Activated CD4-positive, CD25-positive, alpha-beta regulatory T cell treated with anti-CD3 and anti-CD28 coated beads, Interleukin-2, amount 50 U/mL, for 16 hours (primary cell): ENCODE measurements at regions not wholly inside any gene's neighbourhood (a gene's known extent, or its start where the extent isn't known, plus 50 kb on each side); places are given as distances from the start of the nearest gene placed in this dataset.
"Not testable (repeated sequence)": the region's sequence is repeated elsewhere in the genome, so short reads cannot be mapped to it uniquely, and the experiment has no call there.

Source experiments
- DNase-seq: peaks from one replicate; pipeline ENCODE4 v3.0.0-alpha.2; 2020; ENCODE audit warnings: low read depth, low spot score

DNA sequence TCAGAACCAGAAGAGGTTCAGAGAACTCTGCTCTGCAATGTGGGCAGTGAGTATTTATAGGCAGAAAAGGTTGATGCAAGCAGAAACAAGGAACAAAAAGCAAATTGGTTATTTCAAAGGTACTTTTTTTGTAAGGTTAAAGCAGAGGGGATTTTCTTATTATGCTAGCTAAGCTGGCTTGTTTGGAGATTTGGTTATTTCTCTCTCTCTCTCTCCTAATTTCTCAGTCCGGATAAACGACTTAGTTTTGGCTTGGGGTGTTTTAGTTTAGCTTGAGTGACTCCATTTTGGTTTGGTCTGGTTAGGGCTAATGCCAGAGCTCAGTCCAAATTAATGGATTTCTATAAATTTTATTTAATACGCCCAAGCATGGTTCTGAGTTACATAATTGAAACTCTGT, 566.8 kb downstream of the SH2D4B start:
- no peak for DNase-seq

DNA sequence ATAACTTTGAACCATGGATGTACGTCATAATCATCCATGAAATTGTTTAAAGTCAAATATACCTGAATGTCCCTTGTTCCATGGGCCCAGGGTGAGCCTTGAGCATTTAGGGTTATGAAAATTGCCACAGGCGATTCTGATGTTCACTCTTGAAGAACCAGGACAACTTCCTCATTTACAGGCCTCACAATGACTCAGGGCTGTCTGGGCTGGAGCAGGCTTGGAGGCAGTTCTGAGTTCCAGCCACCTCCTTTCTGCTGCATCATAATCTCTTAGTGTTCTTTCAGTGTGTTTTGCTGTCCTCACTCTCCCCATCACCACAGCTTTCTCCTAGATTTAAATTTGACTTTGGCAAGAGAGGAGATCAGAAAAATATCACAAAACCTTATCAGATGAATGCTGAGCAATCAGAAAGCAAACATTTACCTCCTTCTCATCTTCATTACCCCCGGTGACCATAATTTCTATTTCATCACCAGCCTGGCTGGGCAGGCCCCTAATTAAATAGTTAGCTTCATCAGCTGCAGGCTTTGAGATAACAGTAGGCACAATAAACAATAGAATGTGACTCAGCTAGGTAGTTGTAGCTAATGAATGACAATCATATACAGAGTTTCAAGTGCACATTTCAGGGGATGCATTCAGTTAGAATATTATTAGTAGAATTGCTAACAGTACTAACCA, 571.0 kb downstream of the SH2D4B start:
- DNase-seq, result no peak

DNA sequence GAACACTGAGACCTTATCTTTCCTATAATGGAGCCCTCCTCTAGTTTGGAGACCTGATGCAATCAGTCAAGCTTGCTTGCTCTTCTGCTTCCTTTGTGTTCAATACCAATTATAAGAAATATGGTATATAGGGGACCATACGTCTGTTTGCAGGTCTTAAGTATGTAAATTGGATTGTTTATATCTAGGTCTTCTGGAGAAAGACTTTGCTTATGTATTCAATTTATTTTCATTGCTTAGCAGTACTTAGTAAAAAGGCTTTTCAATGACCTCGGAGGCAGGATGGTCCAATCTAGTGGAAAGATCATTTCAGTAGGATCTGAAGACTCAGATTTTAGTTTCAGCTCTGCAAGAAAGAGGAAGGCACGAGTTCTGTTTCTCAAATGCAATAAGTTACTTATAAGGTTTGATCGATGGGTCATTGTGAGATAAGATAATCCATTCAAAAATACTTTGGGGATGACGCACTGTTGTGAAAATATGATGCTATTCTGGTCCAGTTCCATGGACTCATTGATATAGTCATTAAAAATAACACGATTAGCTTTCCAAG, 571.6 kb downstream of the SH2D4B start:
- no peak for DNase-seq

DNA sequence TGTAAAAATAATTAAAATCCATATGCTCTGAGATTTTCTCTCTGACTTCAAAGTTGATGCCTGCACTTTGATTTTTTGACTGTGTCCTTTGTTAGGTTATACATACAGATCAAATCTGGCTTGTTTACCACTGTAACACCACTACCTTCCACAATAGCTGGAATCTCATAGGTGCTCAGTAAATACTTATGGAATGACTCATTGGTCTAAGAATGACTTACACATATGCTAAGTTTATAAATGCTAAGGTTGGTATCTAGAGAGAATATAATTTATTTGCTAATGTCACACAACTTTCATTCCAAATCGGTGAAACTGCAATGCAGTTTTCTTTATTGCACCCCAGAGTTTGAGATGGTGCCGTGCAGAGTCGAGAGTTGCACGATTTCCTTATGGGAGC, 578.5 kb downstream of the SH2D4B start:
- DNase-seq, result no peak

DNA sequence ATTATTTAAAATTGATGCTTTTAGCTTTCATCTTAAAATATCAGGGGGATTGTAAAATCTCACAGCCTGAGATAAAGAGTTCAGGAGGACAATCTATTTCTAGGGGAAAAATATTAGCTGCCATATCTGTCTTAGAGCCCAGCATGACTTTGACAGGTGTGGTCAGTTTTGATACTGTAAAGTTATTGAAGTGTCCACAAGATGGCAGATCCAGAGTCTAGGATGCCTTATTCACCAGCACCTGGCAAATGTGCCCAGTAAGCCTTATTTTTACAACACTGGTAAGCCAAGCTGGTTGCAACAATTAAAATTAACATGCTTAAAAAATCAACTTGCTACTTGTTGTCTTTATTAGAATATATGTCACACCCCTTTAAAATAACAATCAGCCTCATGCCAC, 579.3 kb downstream of the SH2D4B start:
- DNase-seq, result no peak

DNA sequence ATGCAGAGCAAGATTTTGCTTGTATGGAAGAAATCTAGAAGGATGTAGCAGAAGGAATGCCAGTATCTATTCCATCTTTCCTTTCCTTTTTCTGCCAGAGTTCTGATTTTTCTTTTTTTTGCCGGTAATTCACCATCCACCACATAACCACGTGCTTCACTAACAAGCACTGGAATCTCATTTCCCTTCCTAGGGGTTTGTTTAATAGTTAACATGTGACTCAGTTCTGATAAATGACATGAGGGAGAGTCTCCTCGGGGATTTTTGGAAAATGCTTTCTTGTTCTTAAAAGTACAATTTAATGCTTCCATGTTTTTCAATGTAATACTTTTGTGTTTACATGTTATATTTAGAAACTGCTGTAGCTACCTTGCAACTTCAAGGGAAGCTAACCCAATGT, 590.2 kb downstream of the SH2D4B start:
- no peak for DNase-seq

DNA sequence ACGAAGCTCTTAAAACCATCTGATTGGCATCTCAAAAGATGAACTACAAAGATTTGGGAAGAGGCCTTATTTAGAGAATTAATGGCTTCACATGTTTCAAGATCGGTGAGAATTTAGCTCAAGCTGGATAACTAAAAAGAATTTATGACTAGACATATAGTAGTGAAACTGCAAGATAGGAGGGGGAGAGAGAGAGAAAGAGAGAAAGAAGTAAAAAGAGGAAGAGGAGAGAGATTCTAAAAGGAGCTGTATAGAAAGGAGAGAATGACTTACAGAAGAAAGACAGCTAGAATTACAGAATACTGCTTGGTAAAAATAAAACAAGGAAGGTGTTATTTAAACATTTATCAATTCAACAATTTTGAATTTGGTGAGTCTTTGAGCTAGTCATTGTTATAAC, 592.3 kb downstream of the SH2D4B start:
- DNase-seq, result no peak

DNA sequence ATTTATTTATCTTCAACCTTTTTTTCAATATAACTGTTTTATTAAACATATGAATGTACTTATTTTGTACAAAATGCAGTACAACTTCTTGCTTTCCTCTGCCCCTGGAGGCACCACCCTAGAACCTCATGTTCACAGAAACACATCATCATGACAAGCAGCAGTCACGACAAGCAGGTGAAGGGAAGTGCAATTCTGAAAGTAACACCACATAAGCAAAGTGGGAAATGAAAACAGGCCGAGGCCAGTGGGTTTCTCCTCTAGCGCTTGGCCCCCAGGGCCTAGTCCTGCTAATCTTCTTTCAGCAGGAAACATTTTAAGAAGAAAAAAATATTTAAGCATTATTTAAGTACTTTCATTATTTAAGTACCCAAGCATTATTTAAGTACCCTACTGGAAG, 598.1 kb downstream of the SH2D4B start:
- DNase-seq, result no peak

DNA sequence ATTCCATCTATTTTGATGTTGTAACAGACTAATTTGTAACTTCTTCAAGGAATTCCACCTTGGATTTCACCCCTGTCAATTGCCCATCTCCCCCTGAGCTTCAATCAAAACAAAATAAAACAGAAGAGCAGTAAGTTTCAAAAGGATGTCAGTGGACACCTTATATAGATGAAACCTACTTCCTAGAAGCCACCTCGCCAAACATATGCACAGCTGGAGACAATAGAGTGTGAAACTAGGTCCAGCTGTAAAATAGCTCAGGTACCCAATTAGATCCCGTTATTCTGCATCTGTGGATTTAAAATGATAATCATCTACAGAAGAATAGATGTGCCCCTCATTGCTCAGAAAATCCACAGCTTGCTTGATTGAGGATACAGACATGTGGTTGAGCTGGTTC, 598.6 kb downstream of the SH2D4B start:
- DNase-seq, result no peak

DNA sequence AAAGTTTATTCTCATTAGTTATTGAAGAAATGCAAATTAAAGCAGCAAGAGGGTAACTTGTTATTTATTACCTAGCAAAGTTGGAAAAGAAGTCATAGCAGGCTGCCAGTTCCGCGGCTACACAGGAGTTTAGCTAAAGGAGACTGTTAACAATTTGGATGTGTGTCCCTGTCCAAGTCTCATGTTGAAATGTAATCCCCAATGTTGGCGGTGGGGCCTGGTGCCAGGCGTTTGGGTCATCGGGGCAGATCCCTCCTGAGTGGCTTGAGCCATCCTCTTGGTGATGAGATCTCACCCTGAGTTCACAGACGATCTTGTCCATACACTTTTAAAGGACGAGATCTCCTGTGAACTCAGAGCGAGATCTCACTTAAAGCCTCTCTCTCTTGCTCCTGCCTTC, 608.3 kb downstream of the SH2D4B start:
- DNase-seq, result no peak

DNA sequence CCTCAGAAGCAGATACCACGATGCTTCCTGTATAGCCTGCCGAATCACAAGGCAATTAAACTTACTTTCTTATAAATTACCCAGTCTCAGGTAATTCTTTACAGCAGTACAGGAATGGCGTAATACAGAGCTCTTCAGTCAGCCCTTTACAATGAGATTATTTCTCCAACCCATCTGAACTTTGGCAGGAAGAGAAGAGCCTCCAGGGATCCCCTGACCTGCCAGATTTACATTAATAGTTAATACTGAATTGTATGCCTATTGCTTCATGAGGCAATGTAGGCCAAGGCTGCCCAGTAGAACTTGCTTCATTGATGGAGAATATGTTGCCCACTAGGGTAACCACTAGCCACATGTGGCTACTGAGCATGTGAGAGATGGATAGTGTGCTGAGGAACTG, 608.7 kb downstream of the SH2D4B start:
- DNase-seq, result no peak

DNA sequence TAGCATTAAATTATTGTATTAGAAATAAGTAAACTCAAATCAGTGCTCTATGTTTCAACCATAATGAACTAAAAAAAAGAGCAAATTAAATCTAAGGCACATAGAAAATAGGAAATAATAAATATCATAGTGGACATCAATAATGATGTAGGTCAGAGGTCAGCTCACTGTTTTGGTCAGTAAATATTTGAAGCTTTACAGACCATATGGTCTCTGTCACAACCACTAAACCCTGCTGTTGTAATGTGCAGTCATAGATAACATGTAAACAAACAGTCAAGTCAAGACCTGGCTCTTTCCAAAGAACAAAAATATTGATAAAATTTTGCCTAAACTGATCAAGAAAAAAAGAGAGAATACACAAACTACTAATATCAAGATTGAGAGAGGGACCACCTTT, 615.0 kb downstream of the SH2D4B start:
- no peak for DNase-seq

DNA sequence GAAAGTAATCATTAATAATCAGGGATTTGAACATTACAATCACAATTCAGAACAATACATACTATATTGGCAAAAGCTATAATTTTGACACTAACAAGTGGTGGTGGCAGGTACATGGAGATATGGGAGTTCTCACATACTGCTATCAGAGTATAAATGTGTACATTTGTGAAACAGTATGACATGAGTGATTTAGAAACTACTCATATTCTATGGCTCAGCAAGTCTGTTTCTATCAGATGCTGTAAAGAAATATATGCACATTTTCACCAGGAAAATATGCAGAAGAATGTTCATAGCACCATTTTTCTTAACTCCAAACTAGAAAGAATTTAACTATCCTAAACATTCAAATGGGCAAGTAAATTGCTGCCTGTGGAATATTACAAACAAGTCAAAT, 620.0 kb downstream of the SH2D4B start:
- DNase-seq, result no peak

DNA sequence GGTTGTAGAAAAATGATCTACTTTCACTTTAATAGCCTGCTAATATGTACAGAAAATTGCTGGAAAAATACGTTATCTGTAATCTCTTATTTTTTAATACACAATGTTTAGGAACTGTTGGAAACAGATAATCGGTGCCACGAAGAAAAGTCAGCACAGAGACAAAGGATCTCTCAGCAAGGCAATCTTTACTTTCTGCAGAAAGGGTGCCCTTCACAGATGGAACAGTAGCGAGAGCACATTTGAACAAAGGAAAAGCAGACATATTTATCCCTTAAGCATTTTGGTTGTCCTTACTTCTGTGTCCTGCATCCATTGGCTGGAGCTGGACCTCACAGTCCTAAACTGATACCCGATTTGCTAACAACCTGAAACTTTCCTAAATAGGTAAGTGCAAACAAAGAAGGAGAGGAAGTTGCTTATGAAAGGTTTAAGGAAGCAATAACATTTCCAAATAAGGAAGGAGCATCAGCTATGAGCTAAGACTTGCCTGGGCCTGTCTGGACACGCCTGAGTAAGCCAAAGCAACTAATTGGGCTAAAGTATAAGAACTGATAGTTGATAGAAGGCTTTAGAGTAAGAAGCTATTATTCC, 640.0 kb downstream of the SH2D4B start:
- DNase-seq, result no peak

DNA sequence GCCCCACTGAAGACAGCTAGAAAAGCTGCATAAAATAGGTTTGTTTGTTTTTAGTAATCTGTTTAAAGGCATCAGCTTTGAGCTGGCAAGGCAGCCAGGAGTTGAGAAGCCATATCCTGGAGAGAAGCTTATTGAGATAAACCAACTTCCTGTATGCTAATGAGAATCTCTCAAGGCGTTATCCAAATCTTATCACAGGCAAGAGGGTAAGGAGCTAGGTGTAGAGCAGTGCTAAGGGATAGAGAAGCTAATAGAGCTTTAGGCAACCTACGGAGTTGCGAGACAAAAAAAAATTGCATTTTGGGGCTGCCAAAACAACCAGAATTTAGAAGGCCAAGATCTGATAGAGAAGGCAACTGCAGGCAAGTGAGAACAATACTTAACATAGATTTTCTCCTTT, 641.6 kb downstream of the SH2D4B start:
- DNase-seq, result no peak

DNA sequence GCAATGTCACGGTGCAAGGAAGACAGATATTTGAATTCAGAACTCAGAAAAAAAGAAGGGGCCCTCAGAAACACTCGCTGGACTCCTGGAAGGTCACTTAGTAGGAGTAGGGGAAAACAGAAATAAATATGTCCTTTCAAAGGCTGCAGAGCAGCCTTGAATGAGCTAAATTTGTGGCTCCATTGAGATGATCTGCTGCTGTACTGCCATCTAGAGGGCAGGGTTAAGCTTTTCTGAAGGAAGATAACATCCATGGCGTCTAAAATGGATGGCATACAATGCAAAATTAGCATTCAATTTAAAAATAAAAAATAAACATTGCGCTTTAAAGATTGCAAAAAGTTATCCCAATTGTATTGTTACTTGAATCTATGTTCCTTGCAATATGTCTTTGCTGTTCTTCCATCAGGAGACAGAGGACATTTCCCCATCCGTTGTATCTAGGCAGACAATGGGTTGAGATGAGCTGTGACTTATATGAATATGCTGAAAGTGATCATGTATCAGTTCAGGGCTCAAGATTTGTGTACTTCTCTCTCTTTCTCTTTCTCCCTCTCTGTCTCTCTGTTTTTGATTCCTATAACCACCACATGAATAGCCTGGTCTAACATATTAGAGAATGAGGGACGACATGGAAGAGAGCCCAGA, 642.2 kb downstream of the SH2D4B start:
- no peak for DNase-seq

DNA sequence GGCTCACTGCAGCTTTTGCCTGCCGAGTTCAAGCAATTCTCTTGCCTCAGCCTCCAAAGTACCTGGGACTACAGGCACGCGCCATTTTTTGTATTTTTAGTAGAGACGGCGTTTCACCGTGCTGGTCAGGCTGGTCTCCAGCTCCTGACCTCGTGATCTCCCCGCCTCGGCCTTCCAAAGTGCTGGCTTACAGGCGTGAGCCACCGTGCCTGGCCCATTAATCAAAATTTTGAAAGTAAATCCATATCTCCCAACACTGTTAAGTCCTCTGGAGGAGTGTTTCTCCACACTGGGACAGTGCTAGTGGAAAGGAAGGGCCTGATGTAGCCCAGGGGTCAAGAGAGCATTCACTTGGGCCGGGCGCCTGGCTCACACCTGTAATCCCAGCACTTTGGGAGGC, 644.6 kb downstream of the SH2D4B start:
- no peak for DNase-seq

DNA sequence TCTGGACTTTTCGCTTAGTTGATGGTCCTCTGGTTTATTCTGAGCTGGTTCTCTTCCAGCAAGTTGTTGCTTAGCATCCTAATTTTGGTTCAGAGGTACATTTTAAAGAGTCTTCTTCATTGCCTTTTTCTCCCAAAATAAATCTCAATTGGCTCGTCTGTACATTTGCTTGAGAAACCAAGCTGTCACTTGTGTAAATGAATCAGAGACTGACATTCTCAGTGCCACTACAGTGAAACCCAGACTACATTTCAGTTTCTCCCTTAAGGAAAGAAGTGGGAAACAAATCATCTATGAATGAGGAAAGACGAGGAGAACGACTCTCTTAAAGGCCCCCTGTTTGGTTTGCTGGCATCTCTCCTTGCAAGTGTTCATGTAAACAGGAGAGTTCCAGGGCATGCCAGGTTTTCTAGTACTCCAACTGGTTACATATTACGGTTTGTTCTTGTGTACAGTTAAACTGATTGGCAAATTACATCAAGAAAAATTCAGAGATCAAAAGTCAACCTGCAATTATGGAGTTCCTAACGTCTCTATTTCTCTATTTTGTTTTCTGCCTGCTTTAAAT, 654.6 kb downstream of the SH2D4B start:
- DNase-seq, result no peak

DNA sequence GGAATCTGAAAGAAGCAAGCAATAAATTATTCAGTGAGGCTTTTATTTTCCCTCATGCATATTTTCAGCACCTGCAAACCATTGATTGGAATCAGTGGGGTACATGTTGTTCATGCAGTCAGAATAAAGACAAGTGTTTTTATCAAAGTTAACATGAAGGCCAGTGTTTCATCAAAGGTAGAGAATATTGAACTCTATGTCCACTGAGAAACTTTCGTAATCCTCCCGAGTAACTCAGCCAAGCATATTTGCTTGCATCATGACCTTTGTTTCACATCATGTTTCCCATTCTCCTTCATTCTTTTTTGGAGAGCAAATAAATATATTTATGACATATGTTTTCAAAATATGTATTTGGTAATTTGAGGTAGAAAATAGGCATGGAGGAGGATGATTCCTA, 663.1 kb downstream of the SH2D4B start:
- DNase-seq, result no peak

DNA sequence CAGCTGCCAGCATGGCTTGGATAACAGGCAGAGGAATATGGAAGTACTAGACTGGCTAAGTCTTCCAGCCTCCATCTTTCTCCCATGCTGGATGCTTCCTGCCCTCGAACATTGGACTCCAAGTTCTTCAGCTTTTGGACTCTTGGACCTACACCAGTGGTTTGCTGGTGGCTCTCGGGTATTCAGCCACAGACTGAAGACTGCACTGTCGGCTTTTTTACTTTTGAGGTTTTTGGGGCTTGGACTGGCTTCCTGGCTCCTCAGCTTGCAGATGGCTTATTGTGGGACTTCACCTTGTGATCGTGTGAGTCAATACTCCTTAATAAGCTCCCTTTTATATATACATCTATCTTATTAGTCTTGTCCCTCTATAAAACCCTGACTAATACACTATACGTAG, 667.6 kb upstream of the NRG3 start:
- DNase-seq, result not testable (repeated sequence)

DNA sequence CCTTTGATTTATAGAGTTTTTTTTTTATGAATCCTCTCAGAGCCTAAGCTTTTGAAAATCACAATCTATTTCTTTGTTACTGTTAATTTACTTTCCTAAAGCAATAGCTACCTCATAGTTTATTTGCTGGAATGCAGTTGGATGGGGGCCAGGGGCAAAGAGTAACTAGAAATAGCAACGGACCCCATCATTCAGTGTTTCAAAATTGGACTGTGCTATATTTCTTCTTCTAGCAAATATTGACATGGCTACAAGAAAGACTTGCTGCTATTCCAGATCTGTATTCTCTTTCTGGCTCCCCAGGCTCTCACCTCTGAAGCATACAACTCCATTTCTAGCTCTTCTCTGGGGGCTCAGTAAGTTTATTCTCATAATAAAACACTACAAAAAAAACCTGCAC, 661.6 kb upstream of the NRG3 start:
- no peak for DNase-seq

DNA sequence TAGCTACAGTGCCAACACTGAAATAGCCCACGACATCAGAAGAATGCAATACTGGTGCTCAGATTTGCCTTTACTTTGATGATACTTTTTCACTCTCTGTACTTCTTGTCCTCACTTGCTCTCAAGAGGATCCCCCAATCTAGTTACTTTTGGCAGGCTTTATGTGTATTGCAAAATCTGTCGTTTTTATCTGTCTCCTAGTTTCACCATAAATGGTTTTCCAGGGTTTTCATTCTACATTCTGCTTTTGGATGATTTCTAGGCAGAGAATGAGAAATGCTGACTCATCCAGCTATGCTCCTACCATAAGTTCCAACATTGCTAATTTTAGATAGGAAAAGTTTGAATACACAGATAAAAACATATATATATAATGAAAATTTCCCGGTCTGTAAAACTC, 659.5 kb upstream of the NRG3 start:
- DNase-seq, result no peak

DNA sequence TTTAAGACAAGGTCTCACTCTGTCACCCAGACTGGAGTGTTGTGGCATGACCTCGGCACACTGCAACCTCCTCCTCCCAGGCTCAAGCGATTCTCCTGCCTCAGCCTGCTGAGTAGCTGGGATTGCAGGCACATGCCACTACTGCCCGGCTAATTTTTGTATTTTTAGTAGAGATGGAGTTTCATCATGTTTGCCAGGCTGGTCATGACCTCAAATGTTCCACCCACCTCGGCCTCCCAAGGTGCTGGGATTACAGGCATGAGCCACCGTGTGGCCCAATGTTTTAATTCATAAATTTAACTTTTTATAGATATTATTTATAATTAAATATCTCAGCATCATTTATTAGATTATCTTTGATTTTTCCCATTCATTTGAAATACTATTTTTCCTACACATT, 658.0 kb upstream of the NRG3 start:
- no peak for DNase-seq
